Loucy (cell line): ENCODE measurements at regions not wholly inside any gene's neighbourhood (a gene's known extent, or its start where the extent isn't known, plus 50 kb on each side); places are given as distances from the start of the nearest gene placed in this dataset.

Source experiments
- CTCF ChIP-seq: fragments of 200-600 bp; sonication (generic); conservative IDR thresholded peaks from 2 replicates; pipeline ENCODE4 v1.5.1; 2014; ENCODE audit warnings: mild to moderate bottlenecking, antibody characterized with exemption, low read length
- EZH2phosphoT487 ChIP-seq: fragments of 200-600 bp; IDR thresholded peaks from 2 replicates; pipeline ENCODE4 v1.6.1; 2018; ENCODE audit warnings: antibody characterized with exemption, mild to moderate bottlenecking, moderate library complexity, borderline replicate concordance

- TF ChIP-seq EZH2phosphoT487 (no peak), CTCF (no peak)
Measured at GRCh38 chr6:14431385-14432330, 314.1 kb downstream of the CD83 start.
